Testis (tissue), 2 donors: ENCODE measurements at regions not wholly inside any gene's neighbourhood (a gene's known extent, or its start where the extent isn't known, plus 50 kb on each side); places are given as distances from the start of the nearest gene placed in this dataset.

Source experiments
- CTCF ChIP-seq, 3 experiments: fragments of 450-650 bp in 2 of 3; fragments of 200-600 bp in 1 of 3; sonication (generic) in 1 of 3; IDR thresholded peaks; one replicate each; pipeline ENCODE4 v1.5.1; 2016 to 2019; ENCODE audit warnings: antibody characterized with exemption in 3 of 3, mild to moderate bottlenecking in 2 of 3, moderate library complexity in 1 of 3
- POLR2A ChIP-seq: fragments of 450-650 bp; IDR thresholded peaks from one replicate; pipeline ENCODE4 v1.6.1; 2017; ENCODE audit warnings: antibody characterized with exemption, mild to moderate bottlenecking, moderate library complexity

GRCh38 chr3:30290479-30290878 lies 315.9 kb upstream of the TGFBR2 start:
- TF ChIP-seq CTCF (IDR thresholded peaks at IDR 0.05), result no peak
- no peak for TF ChIP-seq POLR2A
